CD4-positive, alpha-beta memory T cell (primary cell): ENCODE measurements at regions not wholly inside any gene's neighbourhood (a gene's known extent, or its start where the extent isn't known, plus 50 kb on each side); places are given as distances from the start of the nearest gene placed in this dataset.

Experiments used
- CTCF ChIA-PET: fragments of 350-600 bp; sonication (Branson Sonifier 250); formaldehyde crosslinking; loops from one replicate; lab custom pipeline; 2021; ENCODE audit warnings: inconsistent platforms; ENCODE audit not compliant: partially characterized antibody; lab: Charles Lee
- POLR2A ChIA-PET: fragments of 350-600 bp; sonication (Branson Sonifier 250); formaldehyde crosslinking; loops from one replicate; lab custom pipeline; 2021; ENCODE audit not compliant: partially characterized antibody; lab: Charles Lee
- DNase-seq, 5 donors: peaks; one replicate each; pipeline versions ENCODE4 v3.0.0 to v3.0.0-alpha.2; 2020 to 2022; ENCODE audit warnings: mixed read lengths in 1 of 5
- H3K27ac ChIP-seq: one replicate; pipeline ENCODE4 v1.7.0; 2013; ENCODE audit warnings: low read depth, low read length
- H3K27me3 ChIP-seq: 2 replicates; pipeline ENCODE4 v1.7.0; 2013; ENCODE audit warnings: mild to moderate bottlenecking, low read length, moderate library complexity; ENCODE audit not compliant: insufficient read depth
- H3K36me3 ChIP-seq: 2 replicates; pipeline ENCODE4 v1.7.0; 2013; ENCODE audit warnings: mild to moderate bottlenecking, low read length, moderate library complexity; ENCODE audit not compliant: insufficient read depth
- H3K4me1 ChIP-seq: 2 replicates; pipeline ENCODE4 v1.7.0; 2013; ENCODE audit warnings: mild to moderate bottlenecking, low read length, moderate library complexity; ENCODE audit not compliant: insufficient read depth
- H3K4me3 ChIP-seq, 2 donors: one replicate each; pipeline ENCODE4 v1.7.0; 2013; ENCODE audit warnings: low read length in 2 of 2, mild to moderate bottlenecking in 1 of 2
- H3K9me3 ChIP-seq, 2 donors: one replicate each; pipeline ENCODE4 v1.7.0; 2013; ENCODE audit warnings: low read length in 2 of 2, control low read depth in 1 of 2; ENCODE audit not compliant: control insufficient read depth in 1 of 2
- H3K27ac Mint-ChIP-seq, 7 donors: one replicate each; pipeline ENCODE4 v1.8.0; 2020 to 2021; ENCODE audit warnings: mixed read lengths in 7 of 7, mild to moderate bottlenecking in 6 of 7, inconsistent platforms in 3 of 7, moderate library complexity in 3 of 7
- H3K27me3 Mint-ChIP-seq, 2 donors: one replicate each; pipeline ENCODE4 v1.8.0; 2020 to 2021; ENCODE audit warnings: mixed read lengths in 2 of 2
- H3K36me3 Mint-ChIP-seq, 2 donors: one replicate each; pipeline ENCODE4 v1.8.0; 2020 to 2021; ENCODE audit warnings: mixed read lengths in 2 of 2, inconsistent platforms in 1 of 2, mild to moderate bottlenecking in 1 of 2
- H3K4me1 Mint-ChIP-seq, 4 donors: one replicate each; pipeline ENCODE4 v1.8.0; 2020 to 2021; ENCODE audit warnings: mixed read lengths in 4 of 4, mild to moderate bottlenecking in 1 of 4
- H3K4me3 Mint-ChIP-seq, 8 donors: one replicate each; pipeline ENCODE4 v1.8.0; 2020 to 2021; ENCODE audit warnings: mixed read lengths in 8 of 8, mild to moderate bottlenecking in 7 of 8, moderate library complexity in 6 of 8, inconsistent platforms in 3 of 8
- H3K9me3 Mint-ChIP-seq, 8 donors: one replicate each; pipeline ENCODE4 v1.8.0; 2020 to 2021; ENCODE audit warnings: mixed read lengths in 8 of 8, mild to moderate bottlenecking in 5 of 8, inconsistent platforms in 3 of 8, moderate library complexity in 1 of 8
- intact Hi-C: fragments of 100-400 bp; cut with micrococcal nuclease; formaldehyde crosslinking; loops from one replicate; pipeline ENCODE4 v1.15.1; 2023

DNA sequence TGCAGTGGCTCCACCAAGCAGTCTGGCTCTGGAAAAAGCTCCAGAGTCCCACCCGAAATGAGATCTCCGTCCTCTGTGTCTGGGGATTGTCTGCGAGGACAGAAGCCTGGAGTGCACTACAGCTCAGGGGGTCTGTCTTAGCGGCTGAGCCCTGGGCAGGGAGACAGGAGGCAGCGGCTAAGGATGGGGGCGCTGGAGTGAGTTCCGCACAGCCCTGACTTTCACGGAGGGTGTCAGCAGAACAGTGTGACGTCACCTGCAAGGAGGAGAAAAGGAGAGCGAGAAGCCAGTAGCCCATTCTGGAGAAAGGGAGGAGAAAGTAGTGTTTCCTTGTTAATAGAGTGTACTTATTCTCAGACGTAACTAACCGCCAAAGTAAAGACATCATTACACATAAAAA lies 97.6 kb downstream of the FAM50B start:
- no peak for DNase-seq
- Histone ChIP-seq H3K9me3 (no peaks in the 10 kb centered on the region), H3K27me3 (peaks cover 7% of the 10 kb centered on the region), H3K36me3 (no peaks in the 10 kb centered on the region), H3K27ac (no peak overlapping the region), H3K4me1 (no peaks in the 10 kb centered on the region), H3K4me3 (no peak overlapping the region)
- peaks cover 0 to 6% (median 0%) of the 10 kb centered on the region in 8 donors for H3K9me3 Mint-ChIP-seq
- H3K4me1 Mint-ChIP-seq, result no peaks in the 10 kb centered on the region
- ChIA-PET CTCF (no interaction called here), POLR2A (no interaction called here)
- no peaks in the 10 kb centered on the region for H3K36me3 Mint-ChIP-seq
- intact Hi-C loops, result no loop called here
- H3K27me3 Mint-ChIP-seq, result peaks cover 32 to 42% of the 10 kb centered on the region in 2 donors
- no peak overlapping the region for H3K4me3 Mint-ChIP-seq
- no peak overlapping the region for H3K27ac Mint-ChIP-seq

DNA sequence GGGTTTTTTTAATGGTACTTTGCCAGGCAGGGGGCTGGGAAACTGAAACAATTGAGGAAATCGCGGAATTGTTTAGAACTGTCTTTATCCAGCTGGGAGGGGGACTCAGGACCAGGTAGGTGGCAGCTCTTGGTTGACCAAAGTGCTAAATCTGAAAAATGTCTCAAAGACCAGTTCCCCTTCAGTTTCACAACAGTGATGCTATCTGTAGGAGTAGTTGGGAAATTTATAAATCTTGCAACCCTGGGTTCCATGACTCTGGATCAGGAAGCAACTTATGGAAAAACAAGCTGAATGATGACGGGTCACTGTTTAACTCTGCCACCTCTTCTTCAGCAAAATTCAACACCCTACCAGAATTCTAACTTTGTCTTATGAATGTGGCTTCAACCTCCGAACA lies 99.7 kb downstream of the FAM50B start:
- CTCF ChIA-PET, result interaction anchor here (0.7 to 1.4 kb wide), 3 partner anchors 15 to 37 kb away, joined by 3 to 8 read pairs (median 4); no protein-coding TSS in a partner anchor
- Histone ChIP-seq H3K9me3 (no peaks in the 10 kb centered on the region), H3K4me1 (no peaks in the 10 kb centered on the region), H3K27me3 (peaks cover 7% of the 10 kb centered on the region), H3K36me3 (no peaks in the 10 kb centered on the region), H3K27ac (no peak overlapping the region), H3K4me3 (no peak overlapping the region)
- H3K27ac Mint-ChIP-seq, result no peak overlapping the region
- DNase-seq, result no peak
- H3K9me3 Mint-ChIP-seq, result peaks cover 0 to 18% (median 6%) of the 10 kb centered on the region in 8 donors
- H3K4me3 Mint-ChIP-seq, result no peak overlapping the region
- H3K4me1 Mint-ChIP-seq, result no peaks in the 10 kb centered on the region
- H3K27me3 Mint-ChIP-seq, result peaks cover 41 to 42% of the 10 kb centered on the region in 2 donors
- POLR2A ChIA-PET, result no interaction called here
- H3K36me3 Mint-ChIP-seq, result no peaks in the 10 kb centered on the region
- intact Hi-C loops, result no loop called here

DNA sequence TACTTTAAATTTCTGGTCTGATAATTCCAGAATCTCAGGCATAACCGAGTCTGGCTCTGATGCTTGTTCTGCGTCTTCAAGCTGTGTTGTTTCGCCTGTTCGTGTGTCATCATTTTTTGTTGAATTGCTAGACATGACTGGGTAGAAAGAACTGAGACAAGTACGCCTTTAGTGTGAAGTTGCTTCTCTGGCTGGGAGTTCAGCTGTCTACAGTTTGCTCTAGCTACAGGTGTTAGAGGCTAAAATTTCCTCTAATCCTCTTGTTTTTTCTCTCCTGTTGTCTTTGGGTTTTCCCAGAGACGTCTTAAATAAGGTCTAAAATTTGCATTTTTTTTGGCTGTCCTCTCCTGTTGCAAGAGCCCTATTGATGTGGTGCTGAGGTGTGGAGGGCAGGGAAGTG lies 100.3 kb downstream of the FAM50B start:
- Mint-ChIP-seq H3K27me3 (peaks cover 44 to 45% of the 10 kb centered on the region in 2 donors), H3K4me1 (no peaks in the 10 kb centered on the region), H3K36me3 (no peaks in the 10 kb centered on the region), H3K4me3 (no peak overlapping the region), H3K9me3 (peaks cover 0 to 22% (median 9%) of the 10 kb centered on the region in 8 donors), H3K27ac (no peak overlapping the region)
- H3K27ac ChIP-seq, result no peak overlapping the region
- ChIA-PET POLR2A (no interaction called here), CTCF (interaction anchor here (0.7 to 1.4 kb wide), 4 partner anchors 16 to 36 kb away, joined by 3 to 8 read pairs (median 4); no protein-coding TSS in a partner anchor)
- peaks cover 4% of the 10 kb centered on the region for H3K27me3 ChIP-seq
- H3K36me3 ChIP-seq, result no peaks in the 10 kb centered on the region
- H3K4me1 ChIP-seq, result no peaks in the 10 kb centered on the region
- intact Hi-C loops, result no loop called here
- no peak for DNase-seq
- no peaks in the 10 kb centered on the region for H3K9me3 ChIP-seq
- no peak overlapping the region for H3K4me3 ChIP-seq

DNA sequence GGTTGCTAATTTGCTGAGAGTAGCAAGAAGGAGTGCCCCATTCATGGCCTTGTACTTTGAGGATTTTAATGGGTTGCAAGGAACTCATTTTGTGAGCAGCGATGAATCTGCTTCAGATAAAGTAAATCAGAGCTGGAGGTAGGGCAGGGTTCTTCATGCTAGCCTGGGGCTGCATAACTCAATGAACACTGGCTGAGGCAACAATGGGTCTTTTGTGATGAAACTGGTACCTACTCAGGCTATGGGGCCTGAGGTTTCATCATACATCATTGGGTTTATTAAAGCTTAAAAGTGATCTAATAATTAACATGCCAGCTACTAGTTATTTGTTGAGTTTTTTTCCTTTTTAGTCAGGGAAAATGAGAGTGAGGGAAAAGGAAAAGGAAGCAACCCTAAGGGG lies 106.9 kb downstream of the FAM50B start:
- Histone ChIP-seq H3K9me3 (no peaks in the 10 kb centered on the region), H3K27me3 (no peaks in the 10 kb centered on the region), H3K4me3 (no peak overlapping the region), H3K36me3 (no peaks in the 10 kb centered on the region), H3K4me1 (no peaks in the 10 kb centered on the region), H3K27ac (no peak overlapping the region)
- Mint-ChIP-seq H3K4me3 (no peak overlapping the region), H3K27me3 (peaks cover 14 to 25% of the 10 kb centered on the region in 2 donors), H3K9me3 (peaks cover 0 to 40% (median 20%) of the 10 kb centered on the region in 8 donors), H3K36me3 (peaks cover 0 to 9% of the 10 kb centered on the region in 2 donors), H3K27ac (no peak overlapping the region), H3K4me1 (no peaks in the 10 kb centered on the region)
- CTCF ChIA-PET, result no interaction called here
- POLR2A ChIA-PET, result no interaction called here
- no peak for DNase-seq
- intact Hi-C loops, result no loop called here

DNA sequence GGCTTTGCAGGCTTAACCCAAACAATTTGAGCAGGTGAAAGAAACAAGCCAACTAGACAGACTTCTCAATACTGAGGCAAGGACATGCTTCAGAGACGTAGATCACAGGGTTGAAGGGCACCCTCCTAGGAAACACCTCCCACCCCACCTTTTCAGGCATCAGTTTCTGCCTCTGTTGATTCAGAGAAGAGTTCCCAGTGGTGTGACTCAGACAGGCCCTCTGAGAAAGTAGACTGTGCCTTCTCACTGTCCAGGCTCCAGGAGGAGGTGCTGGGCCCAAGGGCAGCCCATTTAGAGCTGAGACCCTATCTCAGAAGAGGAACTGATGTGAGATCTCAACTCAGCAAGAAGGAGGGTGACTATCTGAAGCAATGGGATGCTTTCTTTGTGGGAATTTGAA lies 108.1 kb downstream of the FAM50B start:
- Mint-ChIP-seq H3K36me3 (peaks cover 0 to 9% of the 10 kb centered on the region in 2 donors), H3K4me1 (no peaks in the 10 kb centered on the region), H3K27me3 (peaks cover 12 to 16% of the 10 kb centered on the region in 2 donors), H3K27ac (no peak overlapping the region), H3K9me3 (peaks cover 0 to 34% (median 20%) of the 10 kb centered on the region in 8 donors), H3K4me3 (no peak overlapping the region)
- CTCF ChIA-PET, result interaction anchor here (0.6 to 2.6 kb wide), 2 partner anchors 21 to 1701 kb away, joined by 3 to 10 read pairs; no protein-coding TSS in a partner anchor
- DNase-seq, result no peak
- intact Hi-C loops, result no loop called here
- POLR2A ChIA-PET, result no interaction called here
- no peaks in the 10 kb centered on the region for H3K9me3 ChIP-seq
- no peak overlapping the region for H3K4me3 ChIP-seq
- H3K27me3 ChIP-seq, result no peaks in the 10 kb centered on the region
- no peaks in the 10 kb centered on the region for H3K4me1 ChIP-seq
- no peak overlapping the region for H3K27ac ChIP-seq
- H3K36me3 ChIP-seq, result no peaks in the 10 kb centered on the region

DNA sequence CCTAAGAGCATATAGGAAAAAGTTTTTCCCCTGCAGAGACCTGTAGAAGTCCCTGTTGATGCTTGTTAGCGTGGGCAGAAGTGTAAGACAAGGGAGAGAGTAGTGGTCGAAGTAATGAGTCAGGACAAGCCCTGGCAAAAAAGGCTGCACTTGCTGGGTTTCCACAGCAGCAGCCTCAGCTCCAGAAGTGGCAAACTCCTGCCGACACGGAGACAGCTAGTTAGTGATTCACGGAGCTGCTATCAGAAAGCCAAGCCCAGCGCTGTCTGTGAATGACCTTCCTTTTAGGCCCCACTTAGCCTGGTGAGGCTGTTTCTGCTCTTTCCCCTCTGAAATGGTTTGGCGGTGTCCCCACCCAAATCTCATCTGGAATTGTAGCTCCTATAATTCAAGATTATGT lies 109.1 kb downstream of the FAM50B start:
- Mint-ChIP-seq H3K27ac (no peak overlapping the region), H3K36me3 (peaks cover 0 to 9% of the 10 kb centered on the region in 2 donors), H3K4me1 (peaks cover 0 to 2% (median 0%) of the 10 kb centered on the region in 4 donors), H3K4me3 (no peak overlapping the region), H3K9me3 (peaks cover 0 to 28% (median 19%) of the 10 kb centered on the region in 8 donors), H3K27me3 (peaks cover 12 to 16% of the 10 kb centered on the region in 2 donors)
- no peaks in the 10 kb centered on the region for H3K27me3 ChIP-seq
- no peak overlapping the region for H3K27ac ChIP-seq
- no peak overlapping the region for H3K4me3 ChIP-seq
- no peaks in the 10 kb centered on the region for H3K9me3 ChIP-seq
- DNase-seq, result no peak
- ChIA-PET CTCF (interaction anchor here (2.6 kb wide), 1 partner anchor 20 kb away, joined by 10 read pairs; no protein-coding TSS in a partner anchor), POLR2A (no interaction called here)
- no peaks in the 10 kb centered on the region for H3K4me1 ChIP-seq
- no peaks in the 10 kb centered on the region for H3K36me3 ChIP-seq
- intact Hi-C loops, result no loop called here

DNA sequence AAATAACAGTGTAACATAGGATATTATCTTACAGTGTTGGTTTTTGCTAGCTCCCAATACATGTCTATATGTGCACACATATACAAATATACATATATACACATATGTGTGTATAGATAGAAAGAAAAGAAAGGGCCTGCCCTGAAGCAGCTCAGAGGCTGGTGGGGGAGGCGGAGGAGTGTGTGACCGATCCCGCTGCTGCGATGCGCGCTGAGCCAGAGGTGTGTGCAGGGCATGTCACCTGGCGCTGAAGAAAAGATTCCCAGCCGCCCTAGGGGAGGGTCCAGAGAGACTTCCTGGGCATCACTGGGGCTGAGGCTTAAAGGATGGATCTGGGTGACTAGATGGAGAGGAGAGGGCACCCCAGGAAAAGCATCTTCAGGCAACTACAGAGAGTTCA lies 110.2 kb downstream of the FAM50B start:
- Histone ChIP-seq H3K27me3 (no peaks in the 10 kb centered on the region), H3K36me3 (no peaks in the 10 kb centered on the region), H3K4me3 (no peak overlapping the region), H3K4me1 (no peaks in the 10 kb centered on the region), H3K9me3 (no peaks in the 10 kb centered on the region), H3K27ac (no peak overlapping the region)
- ChIA-PET CTCF (interaction anchor here (2.6 kb wide), 1 partner anchor 19 kb away, joined by 10 read pairs; no protein-coding TSS in a partner anchor), POLR2A (no interaction called here)
- H3K36me3 Mint-ChIP-seq, result peaks cover 0 to 9% of the 10 kb centered on the region in 2 donors
- H3K27ac Mint-ChIP-seq, result no peak overlapping the region
- intact Hi-C loops, result no loop called here
- peaks cover 0 to 18% (median 13%) of the 10 kb centered on the region in 8 donors for H3K9me3 Mint-ChIP-seq
- DNase-seq, result no peak
- peaks cover 4 to 7% of the 10 kb centered on the region in 2 donors for H3K27me3 Mint-ChIP-seq
- H3K4me1 Mint-ChIP-seq, result peaks cover 0 to 2% (median 0%) of the 10 kb centered on the region in 4 donors
- H3K4me3 Mint-ChIP-seq, result no peak overlapping the region
